GM23338 (cell line): ENCODE measurements at regions not wholly inside any gene's neighbourhood (a gene's known extent, or its start where the extent isn't known, plus 50 kb on each side); places are given as distances from the start of the nearest gene placed in this dataset.

Experiments used
- ATAC-seq: fragments of 200-7000 bp; cut with Tn5 transposase; 3 replicates; pipeline ENCODE4 v1.9.1; 2020
- DNase-seq: peaks from one replicate; pipeline ENCODE4 v3.0.0-alpha.2; 2015; ENCODE audit warnings: low spot score
- H2AFZ ChIP-seq: fragments of 200-600 bp; sonication (generic); 2 replicates; pipeline ENCODE4 v1.8.0; 2016; ENCODE audit warnings: antibody characterized with exemption, mild to moderate bottlenecking, moderate library complexity
- H3F3A ChIP-seq: fragments of 200-600 bp; sonication (generic); replicated peaks from 2 replicates; pipeline ENCODE4 v1.8.0; 2017; ENCODE audit warnings: antibody characterized with exemption, mixed run types, low read depth
- H3K27ac ChIP-seq: fragments of 200-600 bp; sonication (generic); 2 replicates; pipeline ENCODE4 v1.6.1; 2016; ENCODE audit warnings: low read depth
- H3K27me3 ChIP-seq: fragments of 200-600 bp; sonication (generic); 2 replicates; pipeline ENCODE4 v1.8.0; 2016; ENCODE audit warnings: mild to moderate bottlenecking, mixed run types, moderate library complexity; ENCODE audit not compliant: insufficient read depth
- H3K36me3 ChIP-seq: fragments of 200-600 bp; sonication (generic); 2 replicates; pipeline ENCODE4 v1.8.0; 2016; ENCODE audit warnings: mild to moderate bottlenecking; ENCODE audit not compliant: insufficient read depth
- H3K4me1 ChIP-seq: fragments of 200-600 bp; sonication (generic); 2 replicates; pipeline ENCODE4 v1.8.0; 2016; ENCODE audit warnings: mild to moderate bottlenecking, moderate library complexity; ENCODE audit not compliant: insufficient read depth
- H3K4me2 ChIP-seq: fragments of 200-600 bp; sonication (generic); 2 replicates; pipeline ENCODE4 v1.7.1; 2017; ENCODE audit warnings: mixed run types
- H3K4me3 ChIP-seq: fragments of 200-600 bp; sonication (generic); 2 replicates; pipeline ENCODE4 v1.6.1; 2016; ENCODE audit warnings: mixed run types
- H3K79me2 ChIP-seq: fragments of 200-600 bp; sonication (generic); replicated peaks from 2 replicates; pipeline ENCODE4 v1.8.0; 2017; ENCODE audit warnings: mild to moderate bottlenecking; ENCODE audit not compliant: insufficient read depth
- H3K9me2 ChIP-seq: fragments of 200-600 bp; sonication (generic); 2 replicates; pipeline ENCODE4 v1.8.0; 2017; ENCODE audit not compliant: insufficient read depth
- H4K20me1 ChIP-seq: fragments of 200-600 bp; sonication (generic); replicated peaks from 2 replicates; pipeline ENCODE4 v1.8.0; 2017; ENCODE audit warnings: mild to moderate bottlenecking; ENCODE audit not compliant: insufficient read depth
- H3K27ac Mint-ChIP-seq: 2 replicates; pipeline ENCODE4 v1.8.0; 2020; ENCODE audit warnings: inconsistent platforms, mild to moderate bottlenecking, moderate library complexity, mixed read lengths
- H3K27me3 Mint-ChIP-seq: 3 replicates; pipeline ENCODE4 v1.8.0; 2022; ENCODE audit warnings: low read depth, mild to moderate bottlenecking, moderate library complexity, mixed read lengths, inconsistent platforms; ENCODE audit not compliant: insufficient read depth, poor library complexity
- H3K36me3 Mint-ChIP-seq: 3 replicates; pipeline ENCODE4 v1.8.0; 2021; ENCODE audit warnings: low read depth, mild to moderate bottlenecking, inconsistent platforms, moderate library complexity, mixed read lengths
- H3K4me1 Mint-ChIP-seq: 3 replicates; pipeline ENCODE4 v1.8.0; 2020; ENCODE audit warnings: mild to moderate bottlenecking, inconsistent platforms, mixed read lengths
- H3K4me3 Mint-ChIP-seq: 3 replicates; pipeline ENCODE4 v1.8.0; 2021; ENCODE audit warnings: moderate library complexity, mild to moderate bottlenecking, inconsistent platforms, mixed read lengths
- H3K9me3 Mint-ChIP-seq: 3 replicates; pipeline ENCODE4 v1.8.0; 2020; ENCODE audit warnings: moderate library complexity, mild to moderate bottlenecking, inconsistent platforms, mixed read lengths
- CREB1 ChIP-seq: fragments of 250-450 bp; sonication (Bioruptor Pico); IDR thresholded peaks from 2 replicates; pipeline ENCODE4 v1.5.0; 2020; ENCODE audit warnings: low read depth, mild to moderate bottlenecking, moderate library complexity
- EZH2 ChIP-seq: fragments of 200-600 bp; sonication (generic); IDR thresholded peaks from one replicate; pipeline ENCODE4 v1.8.0; 2017; ENCODE audit warnings: antibody characterized with exemption, mild to moderate bottlenecking, low read depth; ENCODE audit not compliant: unreplicated experiment
- JUNB ChIP-seq: IDR thresholded peaks from one replicate; pipeline ENCODE4 v1.6.1; 2016; ENCODE audit warnings: antibody characterized with exemption; ENCODE audit not compliant: unreplicated experiment
- NANOG ChIP-seq: IDR thresholded peaks from 2 replicates; pipeline ENCODE4 v1.6.1; 2016; ENCODE audit warnings: antibody characterized with exemption, borderline replicate concordance
- POLR2AphosphoS5 ChIP-seq: IDR thresholded peaks from 2 replicates; pipeline ENCODE4 v1.6.1; 2016; ENCODE audit warnings: antibody characterized with exemption, low read depth
- REST ChIP-seq: IDR thresholded peaks from one replicate; pipeline ENCODE4 v1.6.1; 2018; ENCODE audit warnings: antibody characterized with exemption; ENCODE audit not compliant: unreplicated experiment
- STAT1 ChIP-seq: IDR thresholded peaks from one replicate; pipeline ENCODE4 v1.6.1; 2016; ENCODE audit warnings: antibody characterized with exemption; ENCODE audit not compliant: unreplicated experiment
- ZNF114 ChIP-seq: fragments of 250-450 bp; sonication (Bioruptor Pico); IDR thresholded peaks from 2 replicates; pipeline ENCODE4 v1.5.0; 2020; ENCODE audit warnings: mild to moderate bottlenecking, moderate library complexity
- ZNF462 ChIP-seq: fragments of 250-450 bp; sonication (Bioruptor Pico); IDR thresholded peaks from 2 replicates; pipeline ENCODE4 v1.5.0; 2020; ENCODE audit warnings: mild to moderate bottlenecking, moderate library complexity

- no peak for TF ChIP-seq POLR2AphosphoS5
- no peak for TF ChIP-seq STAT1
These were observed 913.7 kb downstream of the RPS29 start (continued) for GRCh38 chr14:48672506-48672905.

GRCh38 chr14:48670939-48671338 is 915.2 kb downstream of the RPS29 start:
- no peaks in the 10 kb centered on the region for H3K4me1 ChIP-seq
- no peak overlapping the region for H2AFZ ChIP-seq
- no peak overlapping the region for H3K4me3 ChIP-seq
- no peak overlapping the region for H3K27ac Mint-ChIP-seq
- no peaks in the 10 kb centered on the region for H3K79me2 ChIP-seq
- no peak overlapping the region for H3K4me3 Mint-ChIP-seq
- H3K4me1 Mint-ChIP-seq, result no peaks in the 10 kb centered on the region; the same call in 2 of the 3 replicates
- H4K20me1 ChIP-seq, result no peaks in the 10 kb centered on the region
- ATAC-seq, result no peak
- no peaks in the 10 kb centered on the region for H3K27me3 Mint-ChIP-seq
- no peaks in the 10 kb centered on the region for H3K27me3 ChIP-seq
- H3K9me2 ChIP-seq, result peaks cover 8% of the 10 kb centered on the region; the same call in 1 of the 2 replicates
- H3K4me2 ChIP-seq, result no peak overlapping the region
- no peaks in the 10 kb centered on the region for H3K36me3 Mint-ChIP-seq
- no peak for DNase-seq
- peaks cover 7% of the 10 kb centered on the region for H3K9me3 Mint-ChIP-seq
- no peaks in the 10 kb centered on the region for H3K36me3 ChIP-seq
- TF ChIP-seq NANOG (no peak), EZH2 (no peak), POLR2AphosphoS5 (no peak)
- H3F3A ChIP-seq, result no peaks in the 10 kb centered on the region
- no peak overlapping the region for H3K27ac ChIP-seq

- no peak for ATAC-seq
- H2AFZ ChIP-seq, result no peak overlapping the region; the same call in 1 of the 2 replicates
- TF ChIP-seq REST, result no peak
- no peak for TF ChIP-seq STAT1
- TF ChIP-seq EZH2, result no peak
- TF ChIP-seq ZNF114 (CRISPR knock-in tag), result no peak
- TF ChIP-seq NANOG, result no peak
- TF ChIP-seq CREB1 (CRISPR knock-in tag), result no peak
- no peak for TF ChIP-seq ZNF462 (CRISPR knock-in tag)
- no peak for TF ChIP-seq JUNB
These were observed 920.9 kb downstream of the RPS29 start for GRCh38 chr14:48665077-48665784.

More at GRCh38 chr14:48665077-48665784, 920.9 kb downstream of the RPS29 start:
- Mint-ChIP-seq H3K4me3 (no peak overlapping the region), H3K27ac (no peak overlapping the region), H3K9me3 (no peaks in the 10 kb centered on the region), H3K4me1 (no peaks in the 10 kb centered on the region), H3K36me3 (no peaks in the 10 kb centered on the region), H3K27me3 (no peaks in the 10 kb centered on the region)
- no peak overlapping the region for H3K4me2 ChIP-seq
- H3F3A ChIP-seq, result no peaks in the 10 kb centered on the region
- no peaks in the 10 kb centered on the region for H3K9me2 ChIP-seq
- H3K27me3 ChIP-seq, result no peaks in the 10 kb centered on the region
- no peak overlapping the region for H3K27ac ChIP-seq
- DNase-seq, result no peak
- H3K4me1 ChIP-seq, result no peaks in the 10 kb centered on the region
- H4K20me1 ChIP-seq, result no peaks in the 10 kb centered on the region
- no peaks in the 10 kb centered on the region for H3K79me2 ChIP-seq
- H3K36me3 ChIP-seq, result no peaks in the 10 kb centered on the region
- no peak overlapping the region for H3K4me3 ChIP-seq
